ENCODE measurements at regions not wholly inside any gene's neighbourhood (a gene's known extent, or its start where the extent isn't known, plus 50 kb on each side); places are given as distances from the start of the nearest gene placed in this dataset.

DNA sequence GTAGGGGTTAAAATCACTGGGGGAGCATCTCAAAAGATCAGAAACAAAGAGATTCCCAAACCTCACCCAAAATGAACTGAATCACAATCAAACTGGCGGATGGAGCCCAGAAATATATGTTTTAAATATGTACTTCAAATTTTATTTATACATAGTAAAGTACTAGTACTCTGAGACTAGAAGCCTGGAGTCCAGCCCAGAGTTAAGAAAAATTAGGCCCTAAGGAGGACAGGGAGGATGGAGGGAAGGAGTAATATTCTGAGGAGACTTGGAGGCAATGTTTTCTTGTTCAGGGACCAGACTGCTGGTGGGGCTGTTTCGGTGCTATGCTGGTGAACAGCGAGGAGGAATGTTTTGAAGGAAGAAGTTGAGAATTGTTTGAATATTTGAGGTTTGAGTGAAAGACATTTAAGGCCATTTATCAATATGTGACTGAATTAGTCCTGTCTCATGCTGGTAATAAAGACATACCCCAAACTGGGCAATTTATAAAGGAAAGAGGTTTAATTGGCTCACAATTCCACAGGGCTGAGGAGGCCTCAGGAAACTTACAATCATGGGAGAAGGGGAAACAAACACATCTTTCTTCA is 552.4 kb upstream of the DAB2 start:
- DNase-seq (ENCODE audit: low read depth) = peak; percentile 4

DNA sequence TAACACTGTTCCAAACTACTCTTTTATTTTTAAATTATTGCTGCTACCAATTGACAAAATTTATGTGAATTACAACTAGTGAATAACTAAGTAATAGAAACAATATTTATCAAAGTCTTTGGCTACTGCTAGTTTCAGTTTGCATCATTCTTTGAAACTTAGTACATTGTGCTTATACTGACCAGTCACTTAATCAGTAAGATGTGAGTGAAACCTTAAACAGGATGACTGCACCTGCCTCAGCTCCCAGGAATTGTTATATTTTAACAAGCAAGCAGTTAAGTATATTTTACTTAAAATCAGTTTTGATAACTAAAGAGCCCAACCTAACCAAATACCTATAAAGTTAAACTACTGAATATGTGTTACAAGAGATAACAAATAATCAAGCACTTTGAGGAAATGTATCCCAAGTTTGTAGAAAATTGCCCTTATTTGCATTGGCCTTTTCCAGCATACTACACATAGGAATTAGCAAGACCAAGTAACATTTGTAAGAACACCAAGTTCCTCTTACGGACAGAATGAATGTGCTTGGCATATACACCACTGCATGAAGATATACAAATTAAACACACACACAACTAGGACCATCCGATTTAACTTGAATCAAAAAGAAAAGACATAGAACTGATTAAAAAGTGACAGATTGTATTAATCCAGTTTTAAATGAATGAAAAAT is 545.5 kb upstream of the DAB2 start:
- DNase-seq (ENCODE audit: low read depth) = no peak

DNA sequence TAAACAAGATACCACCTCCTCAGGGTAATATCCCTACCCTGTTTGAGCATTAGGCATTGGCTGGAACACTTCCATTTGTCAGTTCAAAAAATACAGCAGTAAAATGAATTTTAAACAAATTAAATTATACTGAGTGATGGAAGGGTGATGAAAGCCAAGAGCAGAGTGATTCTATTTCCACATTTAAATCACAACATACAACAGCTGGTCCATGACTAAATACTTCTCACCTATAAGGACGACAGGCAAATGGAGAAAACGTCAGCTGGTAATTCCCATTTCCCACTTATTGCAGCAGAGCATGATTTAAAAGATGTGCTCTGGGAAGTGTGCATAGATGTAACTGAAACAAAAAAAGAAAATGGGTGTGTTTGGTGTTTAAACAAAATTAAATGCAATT is 543.6 kb upstream of the DAB2 start:
- DNase-seq (ENCODE audit: low read depth) = no peak

DNA sequence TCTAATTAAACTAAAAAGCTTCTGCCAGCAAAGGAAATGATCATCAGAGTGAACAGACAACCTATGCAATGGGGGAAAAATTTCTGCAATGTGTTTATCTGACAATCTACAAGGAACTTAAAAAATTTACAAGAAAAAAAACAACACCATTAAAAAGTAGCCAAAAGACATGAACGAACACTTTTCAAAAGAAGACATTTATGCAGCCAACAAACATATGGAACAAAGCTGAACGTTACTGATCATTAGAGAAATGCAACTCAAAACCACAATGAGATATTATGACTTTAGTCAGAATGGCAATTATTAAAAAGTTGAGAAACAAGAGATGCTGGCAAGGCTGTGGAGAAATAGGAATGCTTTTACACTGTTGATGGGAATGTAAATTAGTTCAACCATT is 530.4 kb upstream of the DAB2 start:
- DNase-seq (ENCODE audit: low read depth) = no peak

DNA sequence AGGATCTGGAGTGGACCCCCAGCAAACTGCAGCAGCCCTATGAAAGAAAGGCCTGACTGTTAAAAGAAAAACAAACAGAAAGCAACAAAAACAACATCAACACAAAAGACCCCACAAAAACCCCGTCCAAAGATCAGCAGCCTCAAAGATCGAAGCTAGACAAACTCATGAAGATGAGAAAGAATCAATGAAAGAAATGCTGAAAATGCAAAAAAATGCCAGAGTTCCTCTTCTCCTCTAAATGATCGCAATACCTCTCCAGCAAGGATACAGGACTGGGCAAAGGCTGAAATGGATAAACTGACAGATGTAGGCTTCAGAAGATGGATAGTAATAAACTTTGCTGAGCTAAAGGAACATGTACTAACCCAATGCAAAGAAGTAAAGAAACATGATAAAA is 526.3 kb upstream of the DAB2 start:
- no peak for DNase-seq (ENCODE audit: low read depth)

DNA sequence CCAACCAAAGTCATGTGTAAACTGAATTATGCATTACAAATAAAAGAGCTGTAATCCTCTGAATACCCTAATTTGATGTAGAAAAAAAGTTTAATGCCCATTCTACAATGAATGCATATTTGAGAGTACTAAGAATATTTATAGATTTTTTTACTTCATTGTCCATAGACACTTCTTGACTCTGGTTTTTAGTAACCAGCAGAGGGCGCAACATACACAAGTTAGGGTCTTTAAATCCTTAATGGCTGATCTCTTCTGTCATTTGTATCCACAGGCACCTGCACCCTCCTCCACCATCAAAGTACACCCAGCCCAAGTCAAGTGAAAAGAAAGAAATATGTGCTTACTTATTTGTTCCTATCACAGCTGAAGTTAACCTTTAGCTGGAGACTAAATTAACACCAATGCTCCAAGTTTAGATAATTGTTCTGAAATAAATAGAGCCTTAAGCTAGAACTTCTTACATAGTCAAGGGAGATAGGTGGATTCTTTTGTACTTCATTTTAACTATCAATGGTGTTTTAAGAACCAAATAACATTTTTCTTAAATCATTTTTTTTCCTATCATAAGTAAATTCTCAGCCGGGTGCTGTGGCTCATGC is 524.2 kb upstream of the DAB2 start:
- peak; percentile 77 for DNase-seq (ENCODE audit: low read depth)

DNA sequence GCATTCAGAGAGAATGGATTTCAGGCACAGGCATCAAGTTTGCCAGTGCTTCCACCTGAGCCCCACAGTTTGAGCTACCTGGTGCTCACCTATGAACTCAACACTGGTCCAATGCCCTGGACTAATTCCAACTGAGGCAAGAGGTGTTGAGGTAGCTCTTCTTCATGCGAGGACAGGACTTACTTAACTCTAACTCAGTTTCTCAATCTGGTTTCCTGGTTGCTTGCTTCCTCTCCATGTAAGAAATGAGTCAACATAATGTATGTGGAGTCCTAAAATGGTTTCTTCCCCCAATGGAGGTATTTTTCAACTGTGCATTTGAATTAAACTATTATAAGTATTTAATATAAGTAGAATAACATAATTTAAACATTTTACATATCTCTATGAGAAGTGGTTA is 523.6 kb upstream of the DAB2 start:
- no peak for DNase-seq (ENCODE audit: low read depth)

DNA sequence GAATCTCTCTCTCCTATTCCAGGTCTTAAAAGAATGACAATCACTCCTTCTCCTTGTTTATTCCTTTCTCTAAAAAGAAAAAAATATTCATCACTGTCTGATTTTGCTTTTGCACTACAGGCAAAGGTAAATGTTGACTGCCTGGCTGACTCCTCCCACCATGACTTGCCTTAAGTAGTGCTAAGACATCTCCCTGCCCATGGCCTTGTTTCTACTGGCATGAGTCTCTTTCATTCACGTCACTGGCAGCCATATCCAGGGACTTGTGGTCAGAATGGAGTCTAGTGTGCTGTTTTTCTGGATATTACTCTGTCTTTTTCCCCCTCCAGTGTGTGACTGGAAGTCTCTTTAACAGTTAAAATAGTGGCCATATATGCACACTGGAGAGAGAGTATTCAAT is 522.9 kb upstream of the DAB2 start:
- peak; percentile 14 for DNase-seq (ENCODE audit: low read depth)

DNA sequence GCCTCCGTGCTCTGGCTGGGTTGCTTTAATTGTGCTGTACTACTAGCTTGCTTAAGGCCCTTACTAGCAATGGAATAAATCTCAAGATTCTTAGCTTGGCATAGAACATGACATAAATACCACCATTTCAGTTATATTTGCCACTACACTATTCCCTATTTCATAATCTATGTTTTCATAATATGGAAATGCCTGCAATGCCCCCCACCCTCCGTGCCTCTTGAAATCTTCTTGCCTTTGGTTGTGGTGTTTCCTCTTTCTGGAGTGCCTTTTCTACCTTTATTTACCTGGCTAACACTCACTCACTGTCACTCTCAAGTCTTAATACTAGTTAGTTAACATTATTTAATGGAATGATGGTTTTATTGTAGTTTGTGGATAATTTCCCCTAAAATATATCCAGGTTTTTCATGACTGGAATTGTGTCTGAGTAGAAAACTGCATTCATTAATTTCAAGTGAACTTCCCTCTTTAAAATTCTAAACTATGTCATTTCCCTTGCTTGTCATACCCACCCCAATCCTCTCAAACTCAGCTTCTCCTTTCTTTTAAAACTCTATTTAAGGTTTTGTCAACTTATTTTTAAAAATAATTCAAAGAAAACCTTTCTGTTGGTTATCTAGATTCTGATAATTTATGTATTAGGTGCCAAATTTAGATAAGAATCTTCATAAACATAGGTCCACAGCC is 521.7 kb upstream of the DAB2 start:
- no peak for DNase-seq (ENCODE audit: low read depth)

DNA sequence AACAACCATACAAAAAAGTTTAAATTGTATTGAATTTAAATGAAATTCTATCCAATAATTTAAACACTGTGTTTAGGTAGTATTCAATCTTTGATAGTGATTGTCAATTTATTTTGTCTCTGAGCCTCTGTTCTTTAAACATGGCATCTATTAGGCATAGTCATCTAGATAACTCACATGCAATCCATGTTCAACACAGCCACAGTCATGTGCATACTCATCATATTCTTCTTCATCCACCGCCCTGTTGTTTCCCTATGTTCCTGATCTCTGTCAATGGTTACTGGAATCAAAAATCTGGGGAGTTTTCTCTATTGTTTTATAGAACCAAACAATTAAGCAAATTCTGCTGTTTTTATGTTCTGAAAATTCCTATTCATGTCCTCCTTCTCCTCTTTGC is 521.1 kb upstream of the DAB2 start:
- no peak for DNase-seq (ENCODE audit: low read depth)

DNA sequence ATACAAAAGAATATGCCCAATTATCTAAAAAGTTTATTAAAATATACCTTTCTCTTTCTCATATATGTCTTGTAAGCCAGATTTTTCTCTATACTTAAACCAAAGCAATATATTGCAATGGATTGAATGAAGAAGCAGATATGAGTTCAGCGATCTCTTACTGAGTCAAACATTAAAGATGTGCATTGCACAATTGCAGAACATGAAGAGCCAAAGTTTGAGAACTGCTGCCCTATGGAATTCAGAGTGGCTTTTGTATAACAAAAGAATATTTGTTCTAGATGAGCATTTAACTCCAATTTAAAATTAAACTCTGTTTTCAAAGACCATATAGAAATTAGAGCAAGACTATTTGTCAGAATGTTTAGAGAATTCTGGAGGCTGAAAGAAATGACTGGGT is 519.0 kb upstream of the DAB2 start:
- DNase-seq (ENCODE audit: low read depth) = no peak

DNA sequence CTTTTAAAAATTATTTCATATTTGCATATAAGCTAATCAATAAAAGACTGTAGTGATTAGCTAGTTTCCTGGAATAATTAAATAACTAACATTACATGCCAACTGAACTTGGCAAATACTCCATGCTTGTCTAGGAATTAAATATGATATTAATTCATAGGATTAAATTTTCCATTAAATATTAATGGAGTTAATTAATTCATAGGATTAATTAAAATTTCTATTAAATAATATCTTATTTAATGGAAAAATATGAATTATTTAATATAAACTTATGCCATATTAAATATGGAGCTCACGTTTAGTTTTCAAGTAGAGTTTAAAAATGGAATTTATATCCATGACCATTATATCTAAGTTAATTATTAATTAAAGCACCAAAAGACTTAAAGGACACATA is 517.8 kb upstream of the DAB2 start:
- DNase-seq (ENCODE audit: low read depth) = no peak

DNA sequence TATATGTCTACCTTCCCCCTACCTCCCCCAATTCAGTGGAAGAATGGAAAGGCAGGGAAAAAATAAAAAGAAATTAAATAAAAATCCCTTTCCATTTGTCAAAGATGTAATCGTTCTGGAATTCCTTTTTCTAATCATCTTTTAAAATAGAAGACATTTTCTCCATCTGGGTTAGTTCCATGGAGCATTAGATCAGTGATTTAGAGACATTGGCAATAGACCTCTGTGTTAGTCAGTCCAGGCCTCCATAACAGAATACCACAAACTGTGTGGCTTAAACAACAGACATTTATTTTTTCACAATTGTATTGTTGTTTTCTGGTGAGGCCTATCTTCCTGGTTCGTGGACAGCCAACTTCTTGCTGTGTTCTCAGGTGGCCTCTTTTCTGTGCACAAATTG is 516.6 kb upstream of the DAB2 start:
- DNase-seq (ENCODE audit: low read depth) = no peak

DNA sequence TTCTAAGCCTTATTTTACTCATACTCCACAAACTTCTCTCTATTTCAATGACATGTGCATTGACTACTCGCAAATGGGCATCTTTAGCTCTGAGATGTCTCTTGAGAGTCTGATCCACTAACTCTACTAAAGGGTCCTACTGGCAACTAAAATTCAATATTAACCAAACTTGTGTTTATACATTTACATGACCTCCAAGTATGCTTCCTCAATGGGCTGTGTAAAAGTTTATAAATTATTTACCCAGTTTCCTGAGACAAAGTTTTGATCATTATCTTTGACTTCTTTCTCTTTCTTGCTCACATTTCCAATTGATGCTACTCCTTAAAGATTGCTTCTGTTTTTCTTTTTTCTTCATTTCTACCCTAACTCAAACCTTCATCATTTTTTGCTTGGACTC is 510.1 kb upstream of the DAB2 start:
- no peak for DNase-seq (ENCODE audit: low read depth)

DNA sequence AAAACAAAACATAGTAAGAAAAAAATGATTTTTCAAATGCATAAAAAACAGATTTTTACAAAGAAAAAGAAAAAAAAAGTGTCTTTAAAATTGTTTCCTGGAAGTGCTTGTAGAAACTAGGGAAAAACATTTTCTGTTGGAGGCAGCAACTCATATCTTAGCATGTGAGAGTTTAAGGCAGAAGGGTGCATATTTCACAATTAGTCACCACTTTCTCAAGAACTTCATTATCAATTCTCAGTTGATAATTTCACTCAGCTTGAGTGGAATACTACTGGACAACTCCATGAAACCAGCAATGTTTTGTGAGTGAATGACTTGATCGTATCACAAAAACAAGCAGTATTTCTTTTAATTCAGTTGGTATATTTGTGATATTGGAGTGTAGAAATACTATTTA is 508.3 kb upstream of the DAB2 start:
- DNase-seq (ENCODE audit: low read depth) = no peak

DNA sequence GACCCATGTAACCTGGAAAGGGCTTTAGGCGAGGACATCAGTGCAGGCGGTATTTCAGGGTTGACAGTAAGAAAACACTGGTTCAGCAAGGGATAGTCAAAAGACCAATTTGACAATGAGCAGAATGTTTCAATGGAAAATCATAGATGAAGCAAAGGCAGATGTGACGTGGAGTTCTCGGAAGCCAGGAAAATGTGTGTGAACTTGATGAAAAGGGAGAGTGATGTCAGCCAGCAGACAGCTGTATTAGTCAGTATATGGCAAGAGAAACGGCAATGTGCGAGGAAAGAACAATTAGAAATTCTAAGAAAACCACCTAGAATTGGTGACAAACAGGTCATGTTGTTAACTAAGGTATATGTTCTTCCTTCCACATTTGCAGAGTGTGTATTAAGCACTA is 503.9 kb upstream of the DAB2 start:
- no peak for DNase-seq (ENCODE audit: low read depth)

DNA sequence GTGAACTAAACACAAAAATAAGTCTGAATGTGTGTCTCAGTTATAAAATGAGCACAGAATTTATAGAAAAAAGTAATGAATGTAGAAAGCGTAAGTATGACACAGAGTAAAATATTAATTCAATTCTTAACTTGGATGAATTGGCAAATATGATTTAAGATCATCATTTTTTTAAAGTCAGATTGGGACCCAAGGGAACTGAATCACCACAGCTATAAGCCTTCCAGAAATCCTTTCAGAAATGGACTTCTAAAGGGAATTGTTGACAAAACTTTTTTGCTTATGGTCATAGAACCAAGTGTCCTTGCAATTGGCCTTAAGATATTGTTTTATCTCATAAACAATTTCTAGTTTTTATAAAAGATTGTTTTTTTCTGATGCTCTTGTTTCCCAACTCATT is 495.1 kb upstream of the DAB2 start:
- DNase-seq (ENCODE audit: low read depth) = no peak

DNA sequence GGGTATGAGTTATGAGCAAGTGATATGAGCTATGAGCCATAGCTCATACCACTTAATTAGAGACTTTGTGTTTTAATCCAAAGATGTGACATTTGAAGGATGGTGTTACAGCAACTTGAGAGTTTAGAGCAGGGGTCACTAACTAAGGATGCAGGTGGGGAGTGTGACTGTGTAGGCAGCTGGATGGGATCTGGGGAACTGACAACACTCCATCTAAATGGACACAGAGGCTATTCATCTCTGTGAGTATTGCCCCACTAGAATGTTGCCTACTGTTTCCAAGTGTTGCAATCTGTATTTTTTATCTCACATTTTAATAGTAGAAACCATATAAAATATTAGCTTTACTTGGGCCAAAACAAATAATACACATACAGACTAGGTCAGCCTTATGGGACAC is 488.1 kb upstream of the DAB2 start:
- DNase-seq (ENCODE audit: low read depth) = no peak

DNA sequence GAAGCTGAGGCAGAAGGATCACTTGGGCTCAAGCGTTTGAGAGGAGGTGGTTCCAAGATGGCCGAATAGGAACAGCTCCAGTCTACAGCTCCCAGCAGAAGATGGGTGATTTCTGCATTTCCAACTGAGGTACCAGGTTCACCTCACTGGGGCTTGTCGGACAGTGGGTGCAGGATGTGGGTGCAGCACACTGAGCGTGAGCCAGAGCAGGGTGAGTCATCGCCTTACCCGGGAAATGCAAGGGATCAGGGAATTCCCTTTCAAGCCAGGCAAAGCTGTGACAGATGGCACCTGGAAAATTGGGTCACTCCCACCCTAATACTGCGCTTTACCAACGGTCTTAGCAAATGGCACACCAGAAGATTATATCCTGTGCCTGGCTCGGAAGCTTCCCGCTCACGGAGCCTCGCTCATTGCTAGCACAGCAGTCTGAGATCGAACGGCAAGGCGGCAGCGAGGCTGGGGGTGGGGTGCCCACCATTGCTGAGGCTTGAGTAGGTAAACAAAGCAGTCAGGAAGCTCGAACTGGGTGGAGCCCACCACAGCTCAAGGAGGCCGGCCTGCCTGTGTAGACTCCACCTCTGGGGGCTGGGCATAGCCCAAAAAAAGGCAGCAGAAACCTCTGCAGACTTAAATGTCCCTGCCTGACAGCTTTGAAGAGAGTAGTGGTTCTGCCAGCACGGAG is 482.6 kb upstream of the DAB2 start:
- DNase-seq (ENCODE audit: low read depth) = peak; percentile 67

DNA sequence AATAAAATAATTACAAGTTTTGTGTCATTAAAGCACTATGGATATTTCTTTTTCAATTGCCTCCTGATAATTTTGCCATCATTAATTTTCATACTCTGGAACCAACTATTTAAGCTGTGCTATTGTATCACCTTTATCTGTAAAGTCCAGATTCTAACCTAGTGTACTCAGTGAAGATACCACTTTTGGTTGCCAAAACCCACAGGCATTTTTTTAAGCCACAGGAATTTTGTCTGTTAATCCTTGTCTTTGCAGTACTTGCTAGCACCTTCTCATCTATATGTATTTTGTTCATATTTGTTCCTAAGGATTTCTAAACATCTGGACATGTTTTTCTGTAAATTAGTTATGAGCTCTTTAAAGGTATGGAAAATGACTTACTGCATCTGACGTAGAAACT is 481.4 kb upstream of the DAB2 start:
- DNase-seq (ENCODE audit: low read depth) = peak; percentile 78

DNA sequence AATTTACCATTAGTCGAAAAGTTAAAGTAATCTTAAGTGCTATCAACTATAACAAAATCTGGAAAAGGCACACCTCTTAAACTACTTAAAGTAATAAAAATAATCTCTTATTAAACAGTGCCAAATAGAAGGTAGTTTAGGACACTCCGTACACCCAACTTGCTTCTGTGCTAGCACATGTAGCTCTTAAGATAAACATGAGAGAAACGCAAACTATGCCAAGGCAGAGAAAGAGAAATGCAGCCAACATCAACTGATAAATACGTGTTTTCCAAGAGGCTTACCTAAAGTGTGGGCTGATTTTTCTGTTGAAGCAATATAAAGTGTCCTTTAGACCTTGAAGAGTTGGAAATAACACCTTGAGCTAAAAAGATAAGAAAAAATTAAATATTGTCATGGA is 480.6 kb upstream of the DAB2 start:
- no peak for DNase-seq (ENCODE audit: low read depth)

DNA sequence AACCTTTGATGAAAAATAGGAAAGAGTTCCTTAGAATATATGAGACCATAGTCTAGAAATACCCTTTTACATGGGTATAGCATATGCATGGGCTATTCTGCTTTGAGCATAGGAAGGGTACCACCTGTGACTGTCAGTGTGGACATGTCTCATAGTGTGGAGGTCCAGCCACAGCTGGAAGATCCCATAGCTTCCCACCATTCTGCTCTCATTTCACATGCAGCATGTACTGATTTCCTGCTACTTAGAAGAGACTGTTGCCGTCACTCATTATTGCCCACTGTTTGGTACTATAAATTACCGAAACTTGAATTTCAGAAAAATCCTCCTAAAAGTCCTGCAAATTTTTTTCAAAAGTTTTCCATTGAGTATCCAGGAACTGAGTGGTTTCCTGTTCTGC is 477.8 kb upstream of the DAB2 start:
- no peak for DNase-seq (ENCODE audit: low read depth)

DNA sequence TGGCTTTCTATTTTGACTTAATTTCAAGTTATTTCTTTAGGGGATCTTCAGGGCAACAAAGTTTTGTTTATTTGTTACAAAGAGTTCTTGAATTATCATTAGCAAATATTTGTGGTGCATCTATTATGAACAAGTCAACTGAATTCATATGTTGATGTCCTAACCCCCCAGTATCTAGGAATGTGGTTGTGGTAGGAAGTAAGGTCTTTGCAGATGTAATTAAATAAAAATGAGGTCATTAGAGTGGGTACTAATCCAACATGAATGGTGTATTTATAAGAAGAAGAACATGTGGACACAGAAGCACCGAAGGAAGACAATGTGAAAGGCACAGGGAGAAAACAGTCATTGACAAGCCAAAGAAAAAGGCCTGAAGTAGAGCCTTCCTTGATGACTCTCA is 474.0 kb upstream of the DAB2 start:
- peak; percentile 61 for DNase-seq (ENCODE audit: low read depth)
